A673 (cell line): ENCODE measurements at regions not wholly inside any gene's neighbourhood (a gene's known extent, or its start where the extent isn't known, plus 50 kb on each side); places are given as distances from the start of the nearest gene placed in this dataset.

ENCODE experiments used
- BruUV-seq: library from RNA; stranded (reverse); fragments of 400-500 nt; replicated peaks from 2 replicates; lab custom pipeline; 2021; lab: Mats Ljungman, UMichigan
- CTCF ChIA-PET: fragments of 300-600 bp; sonication (Branson Sonifier 250); formaldehyde crosslinking; loops from one replicate; lab custom pipeline; 2022; ENCODE audit warnings: antibody characterized with exemption; lab: Charles Lee
- POLR2A ChIA-PET: fragments of 300-600 bp; sonication (Branson Sonifier 250); formaldehyde crosslinking; loops from one replicate; lab custom pipeline; 2022; ENCODE audit warnings: antibody characterized with exemption; ENCODE audit not compliant: low non-redundant PET; lab: Charles Lee
- DNase-seq: peaks from one replicate; pipeline ENCODE4 v3.0.0-alpha.2; 2015; ENCODE audit warnings: low spot score
- H3K27ac ChIP-seq: fragments of 200-600 bp; sonication (generic); 2 replicates; pipeline ENCODE4 v1.5.1; 2016; ENCODE audit warnings: mixed run types, low read depth, mild to moderate bottlenecking, mixed read lengths, antibody characterized with exemption, low read length; ENCODE audit not compliant: poor library complexity, severe bottlenecking
- H3K27me3 ChIP-seq: fragments of 200-600 bp; sonication (generic); replicated peaks from 2 replicates; pipeline ENCODE4 v1.6.1; 2017; ENCODE audit warnings: mixed run types, low read depth, mild to moderate bottlenecking, mixed read lengths, antibody characterized with exemption, low read length; ENCODE audit not compliant: insufficient read depth, poor library complexity
- H3K36me3 ChIP-seq: fragments of 200-600 bp; sonication (generic); 2 replicates; pipeline ENCODE4 v1.6.1; 2016; ENCODE audit warnings: mixed run types, mild to moderate bottlenecking, mixed read lengths, antibody characterized with exemption, low read length; ENCODE audit not compliant: insufficient read depth, poor library complexity, severe bottlenecking
- H3K4me1 ChIP-seq: fragments of 200-600 bp; sonication (generic); 2 replicates; pipeline ENCODE4 v1.6.1; 2017; ENCODE audit warnings: mixed run types, mild to moderate bottlenecking, mixed read lengths, antibody characterized with exemption, low read length; ENCODE audit not compliant: insufficient read depth, poor library complexity, severe bottlenecking
- H3K4me3 ChIP-seq: fragments of 200-600 bp; sonication (generic); 2 replicates; pipeline ENCODE4 v1.5.1; 2016; ENCODE audit warnings: low read depth, mixed run types, mild to moderate bottlenecking, mixed read lengths, low read length; ENCODE audit not compliant: poor library complexity, severe bottlenecking
- H3K9me3 ChIP-seq: fragments of 200-600 bp; sonication (generic); 2 replicates; pipeline ENCODE4 v1.6.1; 2016; ENCODE audit warnings: mixed run types, low read depth, mild to moderate bottlenecking, mixed read lengths, antibody characterized with exemption, low read length; ENCODE audit not compliant: poor library complexity, severe bottlenecking
- EZH2 ChIP-seq: fragments of 200-600 bp; sonication (generic); IDR thresholded peaks from 2 replicates; pipeline ENCODE4 v1.6.1; 2017; ENCODE audit warnings: borderline replicate concordance, low read depth, mild to moderate bottlenecking, mixed read lengths, antibody characterized with exemption, low read length; ENCODE audit not compliant: poor library complexity, severe bottlenecking
- intact Hi-C: fragments of 100-400 bp; cut with micrococcal nuclease; formaldehyde crosslinking; loops from one replicate; pipeline ENCODE4 v1.10.0; 2022; ENCODE audit not compliant: unreplicated experiment
- TF ChIP-seq, protein P1 (sequence below): fragments of 300-800, 200-600 bp; sonication (generic); conservative IDR thresholded peaks from 2 replicates; pipeline ENCODE4 v1.5.1; 2017; ENCODE audit warnings: low read depth, mild to moderate bottlenecking, antibody characterized with exemption, low read length, moderate library complexity, mixed read lengths

DNA sequence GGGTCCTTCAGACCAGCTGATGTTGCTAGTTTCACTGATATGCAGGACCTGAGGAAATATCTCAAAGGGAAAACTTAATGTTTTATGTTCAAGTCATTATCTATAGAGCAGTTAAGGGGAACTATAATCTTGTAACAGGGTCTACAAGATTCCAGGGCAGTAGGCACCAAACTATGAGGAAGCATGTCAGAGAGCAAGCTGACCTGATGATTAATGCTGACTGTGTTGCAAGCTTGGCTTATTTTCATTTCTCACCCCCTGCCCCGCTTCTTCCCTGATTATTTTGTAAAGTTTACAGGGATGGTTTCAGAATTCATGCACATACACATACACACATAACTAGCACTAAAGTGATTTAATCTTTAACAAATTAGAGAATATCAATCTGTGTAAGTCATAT, 84.3 kb upstream of the CACNA2D1 start:
- TF ChIP-seq, protein P1, sequence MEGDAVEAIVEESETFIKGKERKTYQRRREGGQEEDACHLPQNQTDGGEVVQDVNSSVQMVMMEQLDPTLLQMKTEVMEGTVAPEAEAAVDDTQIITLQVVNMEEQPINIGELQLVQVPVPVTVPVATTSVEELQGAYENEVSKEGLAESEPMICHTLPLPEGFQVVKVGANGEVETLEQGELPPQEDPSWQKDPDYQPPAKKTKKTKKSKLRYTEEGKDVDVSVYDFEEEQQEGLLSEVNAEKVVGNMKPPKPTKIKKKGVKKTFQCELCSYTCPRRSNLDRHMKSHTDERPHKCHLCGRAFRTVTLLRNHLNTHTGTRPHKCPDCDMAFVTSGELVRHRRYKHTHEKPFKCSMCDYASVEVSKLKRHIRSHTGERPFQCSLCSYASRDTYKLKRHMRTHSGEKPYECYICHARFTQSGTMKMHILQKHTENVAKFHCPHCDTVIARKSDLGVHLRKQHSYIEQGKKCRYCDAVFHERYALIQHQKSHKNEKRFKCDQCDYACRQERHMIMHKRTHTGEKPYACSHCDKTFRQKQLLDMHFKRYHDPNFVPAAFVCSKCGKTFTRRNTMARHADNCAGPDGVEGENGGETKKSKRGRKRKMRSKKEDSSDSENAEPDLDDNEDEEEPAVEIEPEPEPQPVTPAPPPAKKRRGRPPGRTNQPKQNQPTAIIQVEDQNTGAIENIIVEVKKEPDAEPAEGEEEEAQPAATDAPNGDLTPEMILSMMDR, result no peak
- BruUV-seq, result no TSS peak
- Histone ChIP-seq H3K4me3 (no peak overlapping the region), H3K4me1 (peaks cover 24% of the 10 kb centered on the region), H3K27me3 (peaks cover 10% of the 10 kb centered on the region), H3K27ac (no peak overlapping the region), H3K36me3 (no peaks in the 10 kb centered on the region), H3K9me3 (peaks cover 6% of the 10 kb centered on the region)
- POLR2A ChIA-PET, result no interaction called here
- CTCF ChIA-PET, result no interaction called here
- DNase-seq, result no peak
- intact Hi-C loops, result no loop called here

DNA sequence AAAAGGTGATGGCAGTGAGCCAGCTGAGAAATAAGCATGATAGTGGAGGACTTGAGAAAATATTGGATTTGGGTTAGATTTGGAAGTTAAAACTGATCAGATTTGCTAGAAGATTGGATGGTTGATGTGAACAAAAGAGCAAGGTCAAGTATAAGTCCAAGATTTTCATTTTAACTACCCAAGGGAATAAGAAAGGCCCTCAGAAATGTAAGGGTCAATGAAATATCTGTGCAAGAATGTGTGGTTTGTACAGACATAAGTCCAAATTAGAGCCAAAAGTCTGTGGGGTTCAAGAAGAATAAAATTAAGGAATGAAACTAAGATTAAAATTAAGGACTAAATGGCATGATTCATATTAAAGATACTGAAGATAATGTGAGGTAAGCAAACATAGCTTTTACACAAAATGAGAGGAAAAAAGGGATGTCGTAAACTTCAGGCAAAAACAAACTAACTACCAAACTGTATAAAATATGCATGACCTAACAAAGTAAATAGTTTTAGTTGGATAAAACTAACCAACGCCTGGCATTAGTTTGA, 78.4 kb upstream of the CACNA2D1 start:
- Histone ChIP-seq H3K36me3 (no peaks in the 10 kb centered on the region), H3K9me3 (no peaks in the 10 kb centered on the region), H3K27me3 (peaks cover 24% of the 10 kb centered on the region), H3K4me1 (no peaks in the 10 kb centered on the region), H3K27ac (no peak overlapping the region), H3K4me3 (no peak overlapping the region)
- intact Hi-C loops, result no loop called here
- CTCF ChIA-PET, result no interaction called here
- DNase-seq, result no peak
- TF ChIP-seq, protein P1, result no peak
- POLR2A ChIA-PET, result no interaction called here
- no TSS peak for BruUV-seq

DNA sequence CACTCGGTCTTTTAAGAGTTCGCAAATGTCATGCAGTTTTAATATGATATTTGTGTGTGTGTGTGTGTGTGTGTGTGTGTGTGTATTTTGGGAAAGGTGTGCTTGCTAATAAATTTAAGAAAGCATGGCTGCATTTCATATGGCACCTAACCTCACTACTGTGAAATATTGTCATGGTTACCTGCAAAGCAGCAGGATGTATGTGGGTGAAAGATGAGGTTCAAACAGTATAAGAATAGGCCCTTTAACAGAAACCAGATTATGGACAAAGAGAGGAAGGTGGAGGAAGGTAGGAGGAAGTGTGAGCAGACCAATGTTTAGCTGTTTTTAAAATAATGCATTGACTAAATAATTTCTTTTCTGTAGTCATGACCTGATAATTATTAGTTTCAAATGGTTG, 73.5 kb upstream of the CACNA2D1 start:
- Histone ChIP-seq H3K4me1 (no peaks in the 10 kb centered on the region), H3K27ac (no peak overlapping the region), H3K9me3 (no peaks in the 10 kb centered on the region), H3K27me3 (peaks cover 14% of the 10 kb centered on the region), H3K4me3 (no peak overlapping the region), H3K36me3 (no peaks in the 10 kb centered on the region)
- intact Hi-C loops, result no loop called here
- DNase-seq, result no peak
- CTCF ChIA-PET, result no interaction called here
- POLR2A ChIA-PET, result no interaction called here
- no TSS peak for BruUV-seq
- TF ChIP-seq, protein P1, result no peak
- no peak for TF ChIP-seq EZH2
